Fibroblast of lung (primary cell): ENCODE measurements at regions not wholly inside any gene's neighbourhood (a gene's known extent, or its start where the extent isn't known, plus 50 kb on each side); places are given as distances from the start of the nearest gene placed in this dataset.

Experiments
- DNase-seq, 2 donors: peaks; one replicate each; pipeline versions ENCODE4 v3.0.0 to v3.0.0-alpha.2; 2010; ENCODE audit warnings: low read depth in 2 of 2
- H2AFZ ChIP-seq: 2 replicates; pipeline ENCODE4 v1.5.1; 2012; ENCODE audit warnings: low read length, control low read depth, inconsistent platforms
- H3K27ac ChIP-seq: 2 replicates; pipeline ENCODE4 v1.5.1; 2011; ENCODE audit warnings: low read length, control low read depth; ENCODE audit not compliant: insufficient read depth
- H3K27me3 ChIP-seq: 2 replicates; pipeline ENCODE4 v1.5.1; 2011; ENCODE audit warnings: mild to moderate bottlenecking, low read length; ENCODE audit not compliant: control insufficient read depth, insufficient read depth
- H3K36me3 ChIP-seq: 2 replicates; pipeline ENCODE4 v1.5.1; 2011; ENCODE audit warnings: low read length; ENCODE audit not compliant: control insufficient read depth, insufficient read depth
- H3K4me1 ChIP-seq: 2 replicates; pipeline ENCODE4 v1.5.1; 2011; ENCODE audit warnings: low read length; ENCODE audit not compliant: control insufficient read depth, insufficient read depth; ENCODE audit errors: extremely low read depth
- H3K4me2 ChIP-seq: 2 replicates; pipeline ENCODE4 v1.5.1; 2011; ENCODE audit warnings: low read length, control low read depth; ENCODE audit not compliant: insufficient read depth; ENCODE audit errors: extremely low read depth
- H3K4me3 ChIP-seq, 4 experiments: fragments of 200-600 bp in 1 of 4; sonication (generic) in 1 of 4; replicated peaks in 1 of 4; 2 replicates each; pipeline ENCODE4 v1.5.1; 2011 to 2016; ENCODE audit warnings: low read length in 4 of 4, low read depth in 3 of 4, mild to moderate bottlenecking in 3 of 4, control low read depth in 2 of 4, inconsistent platforms in 1 of 4, mixed read lengths in 1 of 4; ENCODE audit not compliant: insufficient read depth in 1 of 4; ENCODE audit errors: control extremely low read depth in 1 of 4
- H3K79me2 ChIP-seq: 2 replicates; pipeline ENCODE4 v1.5.1; 2012; ENCODE audit warnings: mild to moderate bottlenecking, low read length, inconsistent platforms; ENCODE audit not compliant: control insufficient read depth, insufficient read depth
- H3K9ac ChIP-seq: 2 replicates; pipeline ENCODE4 v1.5.1; 2011; ENCODE audit warnings: mild to moderate bottlenecking, low read length, control low read depth; ENCODE audit not compliant: insufficient read depth
- H3K9me3 ChIP-seq: 2 replicates; pipeline ENCODE4 v1.5.1; 2012; ENCODE audit warnings: low read depth, low read length; ENCODE audit not compliant: control insufficient read depth, insufficient read depth
- H4K20me1 ChIP-seq: 2 replicates; pipeline ENCODE4 v1.5.1; 2011; ENCODE audit warnings: low read length; ENCODE audit not compliant: control insufficient read depth, insufficient read depth; ENCODE audit errors: extremely low read depth
- EZH2 ChIP-seq: IDR thresholded peaks from 2 replicates; pipeline ENCODE4 v1.5.1; 2012; ENCODE audit warnings: low read length, control low read depth, mild to moderate bottlenecking; ENCODE audit errors: missing control alignments
- TF ChIP-seq, protein P1 (sequence below), 2 donors: IDR thresholded peaks in 1 of 2; conservative IDR thresholded peaks in 1 of 2; 1 replicate in 1 of 2; 2 replicates in 1 of 2; pipeline ENCODE4 v1.5.1; 2011 to 2012; ENCODE audit warnings: low read length in 2 of 2, control low read depth in 1 of 2, inconsistent platforms in 1 of 2, low read depth in 1 of 2, mild to moderate bottlenecking in 1 of 2

DNA sequence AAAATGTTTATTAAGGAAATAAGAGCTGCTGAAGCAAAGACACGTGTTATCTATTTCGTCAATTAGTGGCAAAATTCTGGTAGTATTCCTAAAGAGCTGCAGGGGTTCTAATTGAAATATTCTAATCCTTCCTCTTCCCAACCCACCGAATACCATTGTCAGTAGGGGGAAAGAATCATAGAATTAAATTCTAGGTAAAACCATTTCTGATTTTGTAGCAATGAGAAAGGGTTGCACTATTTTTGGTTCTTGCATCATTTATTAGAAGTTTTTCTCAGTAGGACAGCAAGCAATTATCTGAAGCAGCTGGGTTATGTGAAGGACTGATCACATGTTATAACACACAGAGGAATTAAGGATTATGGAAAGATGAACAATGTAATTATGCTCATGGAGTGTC is 80.3 kb upstream of the SEMA6A start:
- no peak overlapping the region for H3K4me3 ChIP-seq
- no peaks in the 10 kb centered on the region for H3K36me3 ChIP-seq
- no peaks in the 10 kb centered on the region for H4K20me1 ChIP-seq
- no peaks in the 10 kb centered on the region for H3K9me3 ChIP-seq
- no peak overlapping the region for H2AFZ ChIP-seq
- H3K4me1 ChIP-seq = no peaks in the 10 kb centered on the region
- no peak for TF ChIP-seq EZH2
- TF ChIP-seq, protein P1, sequence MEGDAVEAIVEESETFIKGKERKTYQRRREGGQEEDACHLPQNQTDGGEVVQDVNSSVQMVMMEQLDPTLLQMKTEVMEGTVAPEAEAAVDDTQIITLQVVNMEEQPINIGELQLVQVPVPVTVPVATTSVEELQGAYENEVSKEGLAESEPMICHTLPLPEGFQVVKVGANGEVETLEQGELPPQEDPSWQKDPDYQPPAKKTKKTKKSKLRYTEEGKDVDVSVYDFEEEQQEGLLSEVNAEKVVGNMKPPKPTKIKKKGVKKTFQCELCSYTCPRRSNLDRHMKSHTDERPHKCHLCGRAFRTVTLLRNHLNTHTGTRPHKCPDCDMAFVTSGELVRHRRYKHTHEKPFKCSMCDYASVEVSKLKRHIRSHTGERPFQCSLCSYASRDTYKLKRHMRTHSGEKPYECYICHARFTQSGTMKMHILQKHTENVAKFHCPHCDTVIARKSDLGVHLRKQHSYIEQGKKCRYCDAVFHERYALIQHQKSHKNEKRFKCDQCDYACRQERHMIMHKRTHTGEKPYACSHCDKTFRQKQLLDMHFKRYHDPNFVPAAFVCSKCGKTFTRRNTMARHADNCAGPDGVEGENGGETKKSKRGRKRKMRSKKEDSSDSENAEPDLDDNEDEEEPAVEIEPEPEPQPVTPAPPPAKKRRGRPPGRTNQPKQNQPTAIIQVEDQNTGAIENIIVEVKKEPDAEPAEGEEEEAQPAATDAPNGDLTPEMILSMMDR (conservative IDR thresholded peaks at IDR 0.05 in 1 of 2, IDR thresholded peaks at IDR 0.05 in 1 of 2; ENCODE audit: low read depth in 1 of 2, low read length in 2 of 2) = no peak
- H3K4me2 ChIP-seq = no peak overlapping the region
- no peak overlapping the region for H3K27ac ChIP-seq
- no peak for DNase-seq
- no peaks in the 10 kb centered on the region for H3K27me3 ChIP-seq
- H3K9ac ChIP-seq = no peak overlapping the region
- no peaks in the 10 kb centered on the region for H3K79me2 ChIP-seq

DNA sequence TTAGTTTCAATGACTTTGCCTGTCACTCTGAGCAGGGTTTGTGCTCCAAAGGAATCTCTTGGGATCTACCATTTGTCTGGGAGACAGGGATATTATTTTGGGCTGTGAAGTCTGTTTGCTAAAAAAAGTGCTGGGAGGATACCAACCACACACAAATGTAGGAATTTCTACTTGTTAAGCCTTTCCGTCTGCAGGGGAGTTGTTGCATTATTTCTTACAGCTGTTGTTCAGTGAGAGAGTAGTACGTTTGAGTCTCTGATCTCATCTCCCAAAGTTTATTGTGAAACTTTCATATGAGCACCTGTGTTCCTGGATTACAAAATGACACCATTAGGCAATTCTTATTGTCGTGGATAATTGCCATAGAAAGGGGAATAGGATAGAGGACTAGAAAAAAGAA is 78.3 kb upstream of the SEMA6A start:
- Histone ChIP-seq H3K4me1 (no peaks in the 10 kb centered on the region), H4K20me1 (no peaks in the 10 kb centered on the region), H3K4me2 (no peak overlapping the region), H3K27me3 (no peaks in the 10 kb centered on the region), H3K27ac (no peak overlapping the region), H2AFZ (no peak overlapping the region), H3K36me3 (no peaks in the 10 kb centered on the region), H3K4me3 (no peak overlapping the region), H3K79me2 (no peaks in the 10 kb centered on the region), H3K9me3 (no peaks in the 10 kb centered on the region), H3K9ac (no peak overlapping the region)
- no peak for TF ChIP-seq EZH2
- TF ChIP-seq, protein P1 (conservative IDR thresholded peaks at IDR 0.05 in 1 of 2, IDR thresholded peaks at IDR 0.05 in 1 of 2; ENCODE audit: low read depth in 1 of 2, low read length in 2 of 2) = no peak
- DNase-seq = peak; percentile 9 to 74

DNA sequence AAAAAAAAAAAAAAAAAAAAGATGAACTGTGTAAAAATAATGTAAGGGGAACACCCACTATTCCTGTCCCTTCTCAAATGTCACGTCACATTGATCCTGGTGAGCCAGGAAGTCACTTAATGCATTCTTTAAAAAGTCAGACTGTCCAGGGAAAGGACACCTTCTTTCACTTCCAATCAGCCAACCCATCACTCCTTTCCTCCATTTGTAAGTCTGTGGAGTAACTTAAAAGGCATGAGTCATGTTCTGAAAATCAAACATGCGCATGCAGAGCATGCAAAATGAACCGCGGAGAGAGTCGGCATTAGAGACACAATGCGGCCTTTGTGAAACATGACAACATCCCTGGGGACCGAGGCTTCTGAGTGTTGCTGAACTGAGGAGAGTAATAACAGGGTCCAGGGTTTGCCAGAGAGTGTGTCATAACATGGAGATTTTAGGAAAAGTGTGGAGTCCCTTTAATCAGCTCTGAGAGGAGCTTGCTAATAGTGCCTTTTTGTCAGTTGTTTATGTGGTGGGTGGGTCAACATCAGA is 77.6 kb upstream of the SEMA6A start:
- Histone ChIP-seq H3K36me3 (no peaks in the 10 kb centered on the region), H3K27me3 (no peaks in the 10 kb centered on the region), H3K4me2 (no peak overlapping the region), H4K20me1 (no peaks in the 10 kb centered on the region), H3K4me3 (no peak overlapping the region), H3K9me3 (no peaks in the 10 kb centered on the region), H3K4me1 (no peaks in the 10 kb centered on the region), H3K9ac (no peak overlapping the region), H2AFZ (no peak overlapping the region), H3K27ac (no peak overlapping the region), H3K79me2 (no peaks in the 10 kb centered on the region)
- peak; percentile 83 to 90 for DNase-seq
- no peak for TF ChIP-seq EZH2
- TF ChIP-seq, protein P1 (conservative IDR thresholded peaks at IDR 0.05 in 1 of 2, IDR thresholded peaks at IDR 0.05 in 1 of 2; ENCODE audit: low read depth in 1 of 2, low read length in 2 of 2) = no peak
